MCF 10A (cell line): ENCODE measurements at regions not wholly inside any gene's neighbourhood (a gene's known extent, or its start where the extent isn't known, plus 50 kb on each side); places are given as distances from the start of the nearest gene placed in this dataset.

ENCODE experiments used
- BruUV-seq: library from RNA; stranded (reverse); fragments of 400-500 nt; replicated peaks from 2 replicates; lab custom pipeline; 2021; lab: Mats Ljungman, UMichigan
- CTCF ChIA-PET: fragments of 300-600 bp; sonication (Branson Sonifier 250); formaldehyde crosslinking; extraction: SDS; loops from one replicate; lab custom pipeline; 2021; ENCODE audit warnings: antibody characterized with exemption, inconsistent platforms; lab: Yijun Ruan, JAX
- POLR2A ChIA-PET: fragments of 300-600, 350-650 bp; sonication (Branson Sonifier 250); formaldehyde crosslinking; extraction: SDS; loops from one replicate; lab custom pipeline; 2020; ENCODE audit warnings: antibody characterized with exemption, inconsistent platforms; lab: Yijun Ruan, JAX
- DNase-seq: peaks from one replicate; pipeline ENCODE4 v3.0.0-alpha.2; 2018; ENCODE audit not compliant: unreplicated experiment
- H3K27ac Mint-ChIP-seq: one replicate; pipeline ENCODE4 v1.8.0; 2022; ENCODE audit warnings: mild to moderate bottlenecking, low read depth, mixed read lengths; ENCODE audit not compliant: unreplicated experiment
- H3K27me3 Mint-ChIP-seq: one replicate; pipeline ENCODE4 v1.8.0; 2022; ENCODE audit warnings: mixed read lengths; ENCODE audit not compliant: insufficient read depth, unreplicated experiment
- H3K36me3 Mint-ChIP-seq: one replicate; pipeline ENCODE4 v1.8.0; 2022; ENCODE audit warnings: mild to moderate bottlenecking, moderate library complexity, mixed read lengths; ENCODE audit not compliant: insufficient read depth, unreplicated experiment
- H3K4me1 Mint-ChIP-seq: one replicate; pipeline ENCODE4 v1.8.0; 2022; ENCODE audit warnings: mixed read lengths; ENCODE audit not compliant: insufficient read depth, unreplicated experiment
- H3K4me3 Mint-ChIP-seq: one replicate; pipeline ENCODE4 v1.8.0; 2022; ENCODE audit warnings: mild to moderate bottlenecking, moderate library complexity, mixed read lengths; ENCODE audit not compliant: unreplicated experiment
- H3K9me3 Mint-ChIP-seq: one replicate; pipeline ENCODE4 v1.8.0; 2022; ENCODE audit warnings: mixed read lengths; ENCODE audit not compliant: unreplicated experiment
- CTCF ChIP-seq: fragments of 200-600 bp; IDR thresholded peaks from one replicate; pipeline ENCODE4 v1.8.0; 2022; ENCODE audit warnings: antibody characterized with exemption, mild to moderate bottlenecking; ENCODE audit not compliant: unreplicated experiment
- intact Hi-C: fragments of 100-400 bp; cut with micrococcal nuclease; formaldehyde crosslinking; loops from 2 replicates; pipeline ENCODE4 v1.14.1; 2022

GRCh38 chr7:52685333-52685732 lies 350.1 kb upstream of the POM121L12 start:
- Mint-ChIP-seq H3K27me3 (peaks cover 28% of the 10 kb centered on the region), H3K36me3 (no peaks in the 10 kb centered on the region), H3K9me3 (no peaks in the 10 kb centered on the region), H3K4me1 (no peaks in the 10 kb centered on the region), H3K27ac (no peak overlapping the region), H3K4me3 (no peak overlapping the region)
- CTCF ChIA-PET: no interaction called here
- no peak for TF ChIP-seq CTCF
- DNase-seq: no peak
- POLR2A ChIA-PET: interaction anchor here (0.7 kb wide), 1 partner anchor 10 kb away, joined by 3 read pairs; no protein-coding TSS in a partner anchor
- intact Hi-C loops: no loop called here
- BruUV-seq: no TSS peak

GRCh38 chr7:52684388-52684787 lies 351.0 kb upstream of the POM121L12 start:
- Mint-ChIP-seq H3K36me3 (no peaks in the 10 kb centered on the region), H3K27me3 (peaks cover 30% of the 10 kb centered on the region), H3K9me3 (no peaks in the 10 kb centered on the region), H3K4me1 (no peaks in the 10 kb centered on the region), H3K4me3 (no peak overlapping the region), H3K27ac (no peak overlapping the region)
- no TSS peak for BruUV-seq
- no peak for DNase-seq
- ChIA-PET CTCF (no interaction called here), POLR2A (interaction anchor here (0.7 kb wide), 1 partner anchor 11 kb away, joined by 3 read pairs; no protein-coding TSS in a partner anchor)
- intact Hi-C loops: no loop called here
- no peak for TF ChIP-seq CTCF

- Mint-ChIP-seq H3K27ac (no peak overlapping the region), H3K4me3 (no peak overlapping the region), H3K27me3 (peaks cover 26% of the 10 kb centered on the region), H3K36me3 (no peaks in the 10 kb centered on the region), H3K9me3 (no peaks in the 10 kb centered on the region), H3K4me1 (no peaks in the 10 kb centered on the region)
- TF ChIP-seq CTCF: no peak
- intact Hi-C loops: no loop called here
- POLR2A ChIA-PET: no interaction called here
- CTCF ChIA-PET: no interaction called here
- BruUV-seq: no TSS peak
- DNase-seq: no peak
These were observed 352.4 kb upstream of the POM121L12 start for GRCh38 chr7:52682993-52683392.

- no peak overlapping the region for H3K27ac Mint-ChIP-seq
- ChIA-PET POLR2A (no interaction called here), CTCF (interaction anchor here (0.7 kb wide), 1 partner anchor 19 kb away, joined by 3 read pairs; no protein-coding TSS in a partner anchor)
- H3K4me3 Mint-ChIP-seq: no peak overlapping the region
- no peaks in the 10 kb centered on the region for H3K4me1 Mint-ChIP-seq
- no peaks in the 10 kb centered on the region for H3K27me3 Mint-ChIP-seq
- no peak for TF ChIP-seq CTCF
- no peaks in the 10 kb centered on the region for H3K36me3 Mint-ChIP-seq
- H3K9me3 Mint-ChIP-seq: no peaks in the 10 kb centered on the region
- intact Hi-C loops: no loop called here
- no peak for DNase-seq
- BruUV-seq: no TSS peak
These were observed 364.7 kb upstream of the POM121L12 start for GRCh38 chr7:52670608-52671225.
